GM19452 (cell line): ENCODE measurements at regions not wholly inside any gene's neighbourhood (a gene's known extent, or its start where the extent isn't known, plus 50 kb on each side); places are given as distances from the start of the nearest gene placed in this dataset.

Experiments used
- ATAC-seq: cut with Tn5 transposase; IDR thresholded peaks from one replicate; pipeline ENCODE4 v1.9.1; 2021; ENCODE audit not compliant: unreplicated experiment

DNA sequence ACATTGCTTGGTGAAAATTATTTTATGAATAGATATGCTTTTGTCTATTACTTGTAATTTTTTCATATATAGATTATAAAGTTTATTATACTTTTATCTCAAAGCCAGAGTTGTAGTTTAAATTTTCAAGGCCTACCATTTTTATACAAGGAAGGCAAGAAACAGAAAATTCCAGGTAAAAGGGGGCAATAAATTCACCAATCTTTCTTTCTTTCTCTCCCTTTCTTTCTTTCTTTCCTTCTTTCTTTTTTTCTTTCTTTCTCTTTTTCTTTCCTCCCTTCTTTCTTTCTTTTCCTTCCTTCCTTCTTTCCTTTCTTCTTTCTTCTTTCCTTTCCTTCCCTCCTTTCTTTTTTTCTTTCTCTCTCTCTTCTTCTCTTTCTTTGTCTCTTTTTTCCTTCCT, 529.4 kb downstream of the PCDH17 start:
- ATAC-seq = no peak

DNA sequence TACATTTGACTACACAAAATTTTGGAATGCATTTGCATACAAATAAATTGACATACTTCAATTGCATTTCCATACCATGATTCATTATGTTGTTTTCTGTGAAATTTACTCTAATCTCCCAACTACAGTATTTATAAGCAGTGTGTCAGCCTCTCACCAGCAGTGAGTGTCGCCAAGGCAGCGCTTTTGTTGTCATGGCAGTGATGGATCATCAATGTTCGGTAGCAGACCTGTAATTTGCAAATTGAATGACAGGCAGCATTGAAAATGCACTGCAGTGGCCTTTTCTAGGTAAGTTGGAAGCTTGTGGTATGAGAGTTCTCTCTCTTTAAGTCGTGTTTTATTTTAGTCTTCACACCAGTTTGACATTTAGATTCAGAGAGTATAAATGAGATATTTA, 534.1 kb downstream of the PCDH17 start:
- ATAC-seq = no peak

DNA sequence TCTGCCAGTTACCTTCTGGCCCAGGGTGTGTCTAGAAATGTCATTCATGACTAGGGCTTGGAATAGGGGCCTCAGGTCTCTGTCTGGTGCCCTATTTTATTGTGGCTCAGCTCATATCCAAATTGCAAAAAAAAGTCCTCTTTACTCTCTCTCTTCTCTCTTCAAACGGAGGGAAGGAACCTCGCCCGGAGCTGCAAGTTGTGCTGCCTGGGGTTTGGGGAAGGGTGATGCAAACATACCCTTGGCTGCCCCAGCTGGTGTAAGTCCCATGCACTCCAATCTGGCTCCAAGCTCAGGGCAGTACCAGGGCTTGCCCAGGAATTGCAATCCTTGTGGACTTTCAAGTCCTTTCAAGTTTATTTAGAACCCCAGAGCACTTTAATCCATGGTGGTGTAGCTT, 549.6 kb downstream of the PCDH17 start:
- ATAC-seq = no peak

DNA sequence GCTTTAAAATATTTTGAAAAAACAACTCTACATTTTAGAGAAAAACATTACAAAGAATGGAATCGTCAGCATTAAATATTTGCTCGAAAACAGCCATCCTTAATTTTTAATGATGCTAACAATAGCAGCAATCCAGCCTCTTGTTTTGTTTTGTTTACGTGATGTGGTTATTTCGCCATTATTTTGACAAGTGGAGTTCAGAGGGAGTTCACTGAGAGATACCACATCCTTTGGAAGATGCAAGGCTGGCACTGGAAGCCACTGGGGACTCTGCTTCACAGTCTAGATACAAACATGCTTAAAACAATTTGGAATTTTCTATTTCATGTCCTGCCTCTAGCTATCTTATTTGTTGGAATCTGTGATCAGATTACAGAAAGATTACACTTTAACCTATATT, 556.3 kb downstream of the PCDH17 start:
- no peak for ATAC-seq

DNA sequence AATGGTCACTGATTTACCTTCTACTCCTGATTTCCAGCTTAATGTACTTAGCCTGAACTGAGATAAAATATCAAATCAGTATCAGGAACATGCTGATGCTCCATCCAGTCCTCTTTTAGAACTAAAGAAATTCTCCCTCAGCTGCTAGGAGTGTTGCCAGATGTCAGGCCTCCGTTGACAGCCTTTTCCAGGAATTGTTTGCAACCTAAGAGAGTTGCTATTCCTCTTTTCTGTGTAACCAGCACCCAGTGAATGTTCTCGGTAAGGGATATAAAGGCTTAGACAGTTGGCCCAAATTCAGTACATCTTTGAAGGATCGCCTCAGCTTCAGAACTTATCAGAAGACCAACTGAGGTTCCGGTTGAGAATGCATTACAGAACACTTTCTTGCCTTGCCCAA, 559.0 kb downstream of the PCDH17 start:
- ATAC-seq = no peak

DNA sequence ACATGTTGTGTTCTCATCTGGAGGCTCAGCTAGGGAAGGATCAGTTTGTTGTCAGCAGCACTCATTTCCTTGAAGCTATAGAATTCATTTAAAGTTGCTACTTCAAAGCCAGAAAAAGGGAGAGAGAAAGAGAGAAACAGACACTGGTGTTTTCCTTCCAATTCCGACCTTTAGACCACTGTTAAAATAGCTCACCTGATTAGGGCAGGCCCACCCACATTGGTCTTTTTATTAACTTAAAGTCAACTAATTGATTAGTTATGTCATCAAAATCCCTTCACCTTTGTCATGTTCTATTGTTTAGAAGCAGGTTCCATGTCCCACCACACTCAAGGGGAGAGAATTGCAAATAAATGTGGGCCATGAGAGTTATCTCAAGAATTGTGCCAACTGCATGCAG, 560.2 kb downstream of the PCDH17 start:
- ATAC-seq = no peak

DNA sequence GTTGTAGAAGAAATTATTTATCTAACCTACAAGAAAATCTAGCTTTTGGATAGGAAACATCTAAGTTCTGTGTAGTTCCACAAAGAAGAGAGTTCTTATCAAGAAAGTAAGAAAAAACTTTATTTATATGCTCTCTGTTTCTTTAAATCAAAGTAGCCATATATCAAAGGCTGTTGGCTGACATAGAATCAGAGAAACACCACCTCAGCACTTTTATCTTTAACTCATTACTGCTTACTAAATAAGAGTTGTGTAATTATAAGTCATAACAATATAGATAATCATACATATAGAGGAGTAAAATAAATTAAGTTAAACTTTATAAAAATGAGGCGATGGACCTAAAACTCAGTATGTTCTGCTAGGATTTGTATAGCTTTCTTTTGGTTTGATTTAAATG, 570.6 kb downstream of the PCDH17 start:
- no peak for ATAC-seq

DNA sequence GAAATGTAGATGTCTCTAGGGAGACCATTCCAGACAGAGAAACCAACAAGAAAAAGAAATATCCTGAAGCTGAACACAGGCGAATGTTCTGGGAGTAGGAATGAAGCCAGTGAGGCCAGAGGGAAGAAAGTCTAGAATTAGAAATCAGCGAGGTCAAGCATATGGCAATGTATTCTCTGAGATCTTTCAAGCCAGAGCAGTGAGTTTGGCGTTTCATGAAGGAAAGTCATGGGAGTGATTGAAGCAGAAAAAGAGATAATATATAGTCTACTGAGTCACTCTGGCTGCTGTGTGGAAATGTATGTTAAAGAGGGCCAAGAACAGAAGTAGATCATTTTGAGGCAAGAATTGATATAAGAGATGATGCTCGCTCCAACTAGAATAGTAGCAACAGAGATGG, 576.0 kb downstream of the PCDH17 start:
- ATAC-seq = no peak

DNA sequence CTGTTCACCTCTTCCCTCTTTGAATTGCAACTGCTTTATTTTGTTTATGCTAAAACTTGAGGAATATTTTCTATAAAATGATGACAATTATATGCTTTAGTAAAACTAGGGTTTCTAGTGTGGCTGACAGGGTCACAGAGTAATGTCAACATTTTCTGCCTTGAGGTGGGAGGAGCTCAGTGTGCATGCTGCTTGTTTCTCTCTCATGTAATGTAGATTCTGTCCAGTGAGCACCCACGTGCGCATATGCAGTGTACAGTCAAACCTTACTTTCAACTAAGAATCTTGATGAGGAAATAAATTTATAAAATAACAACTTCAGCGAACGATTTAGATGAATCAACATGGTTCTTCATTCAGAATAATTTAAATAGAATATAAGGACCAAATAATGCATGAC, 603.9 kb downstream of the PCDH17 start:
- ATAC-seq = no peak

DNA sequence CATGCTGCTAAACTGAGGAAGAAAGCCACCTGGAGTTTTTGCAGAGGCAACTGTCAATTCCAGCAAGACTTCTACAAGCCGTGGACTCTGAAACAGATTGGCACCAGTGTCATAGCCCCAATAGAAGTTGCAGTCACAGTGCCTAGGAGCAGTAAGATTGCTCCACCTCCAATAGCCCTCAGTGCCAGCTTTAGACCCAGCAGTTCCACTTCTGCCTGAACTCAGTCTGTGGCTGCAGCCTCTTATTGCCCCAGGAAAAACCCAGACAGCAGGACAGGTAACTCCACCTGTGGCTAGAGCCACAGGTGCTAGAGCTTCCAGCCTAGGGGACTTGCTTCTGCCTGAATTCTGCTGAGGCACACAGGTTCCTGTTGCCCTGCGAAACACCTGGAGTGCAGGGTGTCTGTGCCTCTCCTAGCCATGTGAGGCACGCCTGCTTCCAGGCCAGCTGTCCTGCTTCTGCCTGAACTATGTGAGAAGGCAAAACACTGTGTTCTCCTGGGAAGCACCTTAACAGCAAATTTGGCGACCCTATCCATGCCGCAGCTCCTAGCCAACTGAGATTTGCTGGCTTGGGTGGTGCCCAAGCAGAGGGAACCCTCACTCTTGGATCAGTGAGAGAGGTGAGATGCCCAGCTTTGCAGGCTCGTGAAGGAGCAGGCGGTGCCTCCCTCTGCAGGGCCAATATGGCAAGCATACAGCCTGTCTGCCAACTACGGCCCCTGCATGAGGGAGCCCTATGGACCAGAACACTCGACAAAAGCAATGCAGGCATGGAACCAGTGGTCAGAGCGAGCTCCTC, 607.6 kb downstream of the PCDH17 start:
- ATAC-seq = no peak

DNA sequence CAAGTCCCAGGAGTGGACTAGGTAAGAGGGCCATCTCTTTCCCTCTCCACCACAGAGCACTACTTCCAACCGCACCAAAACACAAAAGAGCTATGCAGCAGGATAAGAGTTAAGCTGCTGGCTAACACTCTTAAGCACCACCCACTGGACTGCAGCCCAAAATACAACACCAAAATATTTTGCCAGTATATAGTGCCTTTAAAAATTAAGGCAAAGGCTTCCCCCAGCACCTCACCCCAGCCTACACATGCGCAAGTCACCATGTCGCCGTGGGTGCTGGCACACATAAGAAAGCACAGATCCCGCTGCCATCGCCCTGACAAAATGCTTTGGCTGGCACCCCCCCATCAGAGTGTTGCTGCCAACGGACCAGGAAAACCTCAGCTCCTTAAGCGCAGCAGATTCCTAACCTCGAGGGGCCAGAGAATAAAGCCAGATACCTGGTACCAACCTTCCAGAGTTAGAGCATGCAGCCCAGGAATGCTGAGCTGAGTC, 608.3 kb downstream of the PCDH17 start:
- no peak for ATAC-seq

DNA sequence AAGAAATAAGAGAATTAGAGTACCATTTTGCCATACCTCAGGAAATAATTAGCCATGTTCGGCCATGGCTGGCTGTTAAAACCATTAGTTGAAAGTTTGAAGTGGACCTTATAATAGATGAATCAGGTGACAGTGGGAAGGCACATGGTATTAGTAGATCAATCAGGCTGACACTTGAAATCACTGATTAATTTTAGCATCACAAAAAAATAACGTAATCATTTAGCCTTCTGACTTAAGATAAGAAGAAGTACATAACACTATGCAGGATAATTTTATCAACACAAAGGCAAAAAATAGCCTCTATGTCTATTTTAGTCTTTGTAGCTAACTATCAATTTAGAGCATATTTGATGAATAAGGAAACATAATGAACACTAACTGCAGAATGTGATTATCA, 615.5 kb downstream of the PCDH17 start:
- ATAC-seq = no peak

DNA sequence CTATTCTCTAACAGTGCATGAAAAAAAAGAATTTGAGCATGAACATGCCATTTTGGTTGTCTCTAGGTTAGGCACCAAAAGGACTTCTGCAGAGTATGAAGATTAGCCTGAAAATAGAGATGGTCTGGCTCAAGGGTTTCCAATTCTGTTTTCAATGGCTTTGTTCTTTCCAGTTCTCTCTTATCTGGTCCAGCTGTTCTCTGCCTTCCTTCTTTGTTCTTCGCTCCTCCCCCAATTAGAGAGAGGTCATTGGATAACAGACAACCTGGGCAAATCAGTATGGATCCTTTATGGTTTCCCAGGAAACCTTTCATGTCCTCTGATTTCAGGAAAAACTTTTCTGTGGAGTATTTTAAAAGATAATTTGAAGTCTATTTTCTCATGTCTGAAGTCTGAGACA, 623.4 kb downstream of the PCDH17 start:
- ATAC-seq = no peak

DNA sequence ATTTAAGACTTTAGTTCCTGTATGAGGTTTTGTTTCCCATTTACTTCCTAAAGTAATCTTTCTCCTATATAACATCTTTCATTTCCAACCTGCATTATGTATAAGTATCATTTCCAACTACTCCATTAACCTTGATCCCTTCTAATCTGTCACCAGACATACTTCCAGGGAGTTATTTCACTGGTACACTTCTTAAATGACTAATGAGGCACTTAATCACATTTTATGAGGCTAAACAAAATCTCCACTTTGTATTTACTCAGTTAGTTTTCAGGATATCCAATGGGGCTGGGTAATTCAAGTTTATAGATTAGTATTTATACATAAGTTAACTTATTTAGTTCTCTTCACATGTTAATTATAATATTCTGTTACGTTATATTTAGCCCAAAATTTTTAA, 634.7 kb downstream of the PCDH17 start:
- no peak for ATAC-seq

DNA sequence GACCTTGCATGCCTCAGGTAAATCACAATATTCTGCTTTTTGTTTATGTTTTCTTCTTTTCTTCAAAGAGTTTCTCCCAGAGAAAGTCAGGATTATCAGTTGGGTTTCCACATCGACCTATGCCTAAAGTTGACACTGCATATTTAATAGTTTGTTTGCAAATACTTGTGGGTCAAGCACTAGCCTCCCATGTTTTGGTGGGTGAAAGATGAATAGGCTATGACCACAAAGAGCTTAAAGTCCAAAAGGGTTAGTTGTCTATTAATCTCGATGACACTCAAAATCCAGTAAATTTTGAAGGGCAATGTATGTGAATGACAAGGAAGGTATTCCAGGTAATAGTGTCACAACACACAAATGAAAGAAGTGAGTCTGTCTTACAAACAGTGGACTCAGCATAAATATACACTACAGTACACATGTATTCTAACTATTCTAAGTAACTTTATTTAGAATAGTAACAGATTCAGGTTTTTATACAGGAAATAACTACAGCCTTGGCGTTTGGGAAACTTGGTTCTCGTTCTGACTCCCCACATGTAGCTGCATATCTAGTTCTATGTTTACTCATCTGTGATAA, 667.1 kb downstream of the PCDH17 start:
- no peak for ATAC-seq

DNA sequence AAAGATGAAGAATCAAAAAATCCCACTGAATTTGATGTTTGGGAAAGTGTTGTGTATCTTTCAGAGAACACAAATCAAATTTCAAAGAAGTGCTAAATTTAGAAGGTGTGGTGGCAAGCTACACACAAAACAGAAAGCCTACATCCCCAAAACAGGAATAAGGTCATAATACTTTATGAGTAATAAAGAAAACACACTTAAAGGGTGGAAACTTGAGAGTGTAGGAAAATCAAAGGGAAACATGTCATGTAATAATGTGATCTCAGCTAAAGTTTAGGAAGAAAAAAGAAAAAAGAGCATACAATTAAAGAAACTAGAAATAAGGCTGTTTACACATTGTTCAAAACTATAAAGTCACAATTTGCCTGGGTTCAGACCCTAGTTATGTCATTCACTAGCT, 668.7 kb downstream of the PCDH17 start:
- no peak for ATAC-seq

DNA sequence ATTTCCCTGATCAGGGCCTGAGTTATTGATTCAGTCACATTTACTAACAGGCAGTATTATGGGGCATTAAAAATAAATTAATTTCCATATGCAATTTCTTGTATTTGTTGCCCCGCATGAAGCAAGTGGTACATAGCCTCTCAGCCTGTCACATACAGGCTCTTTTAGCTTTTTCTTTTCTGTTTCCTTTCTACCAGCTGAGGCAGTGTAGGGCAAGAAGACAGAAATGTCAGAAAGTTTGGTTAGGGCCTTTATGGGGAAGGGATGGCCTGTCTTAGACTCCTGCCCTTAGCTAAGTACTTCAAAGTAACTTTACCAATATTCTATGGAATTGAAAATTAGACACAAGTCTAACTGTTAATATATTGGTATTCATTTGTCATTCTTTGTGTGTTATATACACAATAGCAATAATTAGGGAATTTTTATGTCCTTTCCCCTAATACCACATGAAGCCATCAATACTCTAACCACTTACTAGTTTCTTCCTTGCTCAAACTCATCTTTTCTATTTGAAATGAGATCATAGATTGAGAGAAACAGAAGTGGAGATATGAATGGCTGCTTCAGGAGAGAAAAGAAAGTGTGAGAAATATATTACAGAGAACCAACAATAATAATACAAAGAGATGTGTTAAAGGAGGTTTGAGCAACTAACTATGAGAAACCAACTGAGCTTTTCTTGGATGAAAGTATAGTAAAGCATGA, 669.6 kb downstream of the PCDH17 start:
- ATAC-seq = no peak

DNA sequence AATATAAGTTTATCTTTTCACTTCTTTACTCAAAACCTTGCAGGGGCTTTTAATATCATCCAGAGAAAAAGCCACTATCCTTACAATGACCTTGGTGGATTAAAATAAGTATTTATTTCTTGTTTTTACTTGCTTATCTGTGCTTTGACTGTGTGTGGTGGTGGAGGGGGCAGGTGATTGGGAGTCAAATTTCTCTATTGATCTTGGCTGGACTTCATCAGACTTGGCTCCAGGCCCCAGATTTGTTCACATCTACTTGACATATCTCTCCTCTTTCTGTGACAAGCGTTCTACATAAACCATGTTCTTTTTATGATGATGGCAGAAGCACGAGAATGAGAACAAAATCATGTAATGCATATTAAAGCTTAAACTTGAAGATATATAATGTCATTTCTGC, 670.8 kb downstream of the PCDH17 start:
- ATAC-seq = no peak

DNA sequence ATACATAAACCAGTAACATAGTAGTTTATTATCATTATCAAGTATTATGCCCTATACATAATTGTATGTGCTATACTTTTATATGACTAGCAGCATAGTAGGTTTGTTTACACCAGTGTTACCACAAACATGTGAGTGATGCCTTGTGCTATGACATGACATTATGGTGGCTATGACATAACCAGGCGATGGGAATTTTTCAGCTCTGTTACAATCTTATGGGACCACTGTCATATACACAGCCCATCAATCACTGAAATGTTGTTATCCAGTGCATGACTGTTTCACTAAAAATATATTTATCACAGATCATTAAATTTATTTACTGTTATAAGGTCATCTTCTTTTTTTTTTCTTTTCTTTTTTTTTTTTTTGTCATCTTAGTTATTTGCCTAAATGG, 674.5 kb downstream of the PCDH17 start:
- ATAC-seq = no peak

DNA sequence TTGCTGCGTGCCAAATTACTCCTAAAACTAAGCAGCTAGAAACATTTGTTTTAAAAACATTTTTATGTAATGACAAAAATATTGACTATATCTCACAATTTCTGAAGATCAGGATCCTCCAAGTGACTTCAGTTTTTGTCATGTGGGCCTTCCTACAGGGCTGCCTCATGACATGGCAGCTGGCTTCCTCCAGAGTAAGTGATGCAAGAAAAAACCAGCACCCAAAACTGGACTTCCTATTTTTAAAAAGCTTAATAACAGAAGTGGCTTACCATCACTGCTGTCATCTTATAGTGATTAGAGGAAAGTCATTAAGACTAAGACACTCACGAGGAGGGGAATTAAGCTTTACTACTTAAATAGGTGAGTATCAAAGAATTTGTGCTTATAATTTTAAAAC, 681.7 kb downstream of the PCDH17 start:
- ATAC-seq = no peak

DNA sequence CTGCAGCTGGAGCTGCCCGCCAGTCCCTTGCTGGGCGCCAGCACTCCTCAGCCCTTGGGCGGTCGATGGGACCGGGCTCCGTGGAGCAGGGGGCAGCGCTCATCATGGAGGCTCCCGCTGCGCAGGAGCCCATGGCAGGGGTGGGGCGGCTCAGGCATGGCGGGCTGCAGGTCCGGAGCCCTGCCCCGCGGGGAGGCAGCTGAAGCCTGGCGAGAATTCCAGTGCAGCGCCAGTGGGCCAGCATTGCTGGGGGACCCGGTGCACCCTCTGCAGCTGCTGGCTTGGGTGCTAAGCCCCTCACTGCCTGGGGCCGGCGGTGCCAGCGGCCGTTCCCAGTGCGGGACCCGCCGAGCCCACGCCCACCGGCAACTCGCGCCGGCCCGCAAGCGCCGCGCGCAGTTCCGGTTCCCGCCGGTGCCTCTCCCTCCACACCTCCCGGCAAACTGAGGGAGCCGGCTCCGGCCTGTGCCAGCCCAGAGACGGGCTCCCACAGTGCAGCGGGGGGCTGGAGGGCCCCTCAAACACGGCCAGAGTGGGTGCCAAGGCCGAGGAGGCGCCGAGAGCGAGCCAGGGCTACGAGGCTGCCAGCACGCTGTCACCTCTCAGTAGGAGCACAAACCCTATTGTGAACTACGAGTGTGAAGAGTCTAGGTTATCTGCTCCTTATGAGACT, 687.1 kb downstream of the PCDH17 start:
- no peak for ATAC-seq

DNA sequence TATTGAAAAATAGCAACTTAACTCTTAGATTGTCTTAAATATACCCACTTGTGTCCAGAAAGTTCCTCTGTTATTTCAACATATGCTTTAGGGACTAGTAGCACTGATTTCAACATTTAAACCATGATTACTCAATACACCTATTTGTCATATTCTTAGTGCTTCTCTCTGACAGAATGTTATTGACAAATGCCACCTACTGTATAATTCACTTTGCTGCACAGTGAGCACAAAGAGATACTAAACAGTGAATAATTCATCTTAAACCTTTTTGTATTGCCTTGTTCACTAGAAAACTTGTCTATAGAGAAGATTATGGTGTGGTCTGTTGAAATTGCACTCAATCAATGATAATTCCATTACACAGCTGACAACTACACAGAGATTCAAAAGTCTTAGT, 692.6 kb downstream of the PCDH17 start:
- ATAC-seq = no peak
